AG04450 (cell line): ENCODE measurements at regions not wholly inside any gene's neighbourhood (a gene's known extent, or its start where the extent isn't known, plus 50 kb on each side); places are given as distances from the start of the nearest gene placed in this dataset.

Source experiments
- CTCF ChIA-PET: fragments of 300-600, 350-600 bp; formaldehyde crosslinking; extraction: SDS; loops from one replicate; lab custom pipeline; 2022; ENCODE audit warnings: antibody characterized with exemption, inconsistent platforms; lab: Charles Lee
- POLR2A ChIA-PET: fragments of 350-600 bp; formaldehyde crosslinking; extraction: SDS; loops from one replicate; lab custom pipeline; 2021; ENCODE audit warnings: antibody characterized with exemption, inconsistent platforms; lab: Yijun Ruan, JAX
- DNase-seq: peaks from one replicate; pipeline ENCODE4 v3.0.0-alpha.2; 2011; ENCODE audit warnings: low read depth, low spot score
- H3K27ac ChIP-seq: one replicate; pipeline ENCODE4 v1.5.1; 2012; ENCODE audit warnings: low read depth, low read length, control low read depth
- H3K27me3 ChIP-seq: one replicate; pipeline ENCODE4 v1.6.0; 2012; ENCODE audit warnings: low read length; ENCODE audit not compliant: control insufficient read depth, insufficient read depth
- H3K4me3 ChIP-seq: 2 replicates; pipeline ENCODE4 v1.5.1; 2011; ENCODE audit warnings: mild to moderate bottlenecking, low read depth, low read length, control low read depth
- H3K9me3 ChIP-seq: 2 replicates; pipeline ENCODE4 v1.5.1; 2012; ENCODE audit warnings: low read length; ENCODE audit not compliant: control insufficient read depth, insufficient read depth
- CTCF ChIP-seq: IDR thresholded peaks from 2 replicates; pipeline ENCODE4 v1.5.1; 2011; ENCODE audit warnings: low read depth, low read length, control low read depth, inconsistent platforms

GRCh38 chr5:114176356-114176755, 185.5 kb upstream of the KCNN2 start:
- H3K27me3 ChIP-seq: no peaks in the 10 kb centered on the region
- no peak overlapping the region for H3K4me3 ChIP-seq
- no peak for TF ChIP-seq CTCF
- POLR2A ChIA-PET: interaction anchor here (0.8 kb wide), 1 partner anchor 67 kb away, joined by 3 read pairs; no protein-coding TSS in a partner anchor
- no peak overlapping the region for H3K27ac ChIP-seq
- no peaks in the 10 kb centered on the region for H3K9me3 ChIP-seq
- CTCF ChIA-PET: no interaction called here
- DNase-seq: no peak

GRCh38 chr5:114179134-114179533, 182.7 kb upstream of the KCNN2 start:
- Histone ChIP-seq H3K9me3 (no peaks in the 10 kb centered on the region; the same call in 1 of the 2 replicates), H3K27me3 (no peaks in the 10 kb centered on the region), H3K4me3 (no peak overlapping the region), H3K27ac (no peak overlapping the region)
- ChIA-PET CTCF (no interaction called here), POLR2A (no interaction called here)
- no peak for TF ChIP-seq CTCF
- DNase-seq: no peak

- no peak for DNase-seq
- Histone ChIP-seq H3K9me3 (no peaks in the 10 kb centered on the region; the same call in 1 of the 2 replicates), H3K27me3 (no peaks in the 10 kb centered on the region), H3K4me3 (no peak overlapping the region), H3K27ac (no peak overlapping the region)
- ChIA-PET CTCF (no interaction called here), POLR2A (no interaction called here)
- TF ChIP-seq CTCF: no peak
Measured at GRCh38 chr5:114184006-114184405, 177.9 kb upstream of the KCNN2 start.

GRCh38 chr5:114185274-114185673, 176.6 kb upstream of the KCNN2 start:
- H3K27ac ChIP-seq: no peak overlapping the region
- no peak overlapping the region for H3K4me3 ChIP-seq
- H3K9me3 ChIP-seq: no peaks in the 10 kb centered on the region; the same call in 1 of the 2 replicates
- no peak for TF ChIP-seq CTCF
- no peaks in the 10 kb centered on the region for H3K27me3 ChIP-seq
- DNase-seq: no peak
- ChIA-PET POLR2A (no interaction called here), CTCF (no interaction called here)

GRCh38 chr5:114191441-114191840, 170.4 kb upstream of the KCNN2 start:
- DNase-seq: no peak
- Histone ChIP-seq H3K27me3 (no peaks in the 10 kb centered on the region), H3K27ac (no peak overlapping the region), H3K4me3 (no peak overlapping the region), H3K9me3 (no peaks in the 10 kb centered on the region)
- POLR2A ChIA-PET: no interaction called here
- CTCF ChIA-PET: no interaction called here
- no peak for TF ChIP-seq CTCF
